Urothelium cell line (cell line): ENCODE measurements at regions not wholly inside any gene's neighbourhood (a gene's known extent, or its start where the extent isn't known, plus 50 kb on each side); places are given as distances from the start of the nearest gene placed in this dataset.
"Not testable (repeated sequence)": the region's sequence is repeated elsewhere in the genome, so short reads cannot be mapped to it uniquely, and the experiment has no call there.

Source experiments
- DNase-seq: peaks from one replicate; pipeline ENCODE4 v3.0.0; 2011; ENCODE audit warnings: low spot score, mixed read lengths
- FAIRE-seq: peaks from 2 replicates; lab custom pipeline; 2011; peaks lifted over from hg19 to GRCh38; lab: Jason Lieb, UNC

DNA sequence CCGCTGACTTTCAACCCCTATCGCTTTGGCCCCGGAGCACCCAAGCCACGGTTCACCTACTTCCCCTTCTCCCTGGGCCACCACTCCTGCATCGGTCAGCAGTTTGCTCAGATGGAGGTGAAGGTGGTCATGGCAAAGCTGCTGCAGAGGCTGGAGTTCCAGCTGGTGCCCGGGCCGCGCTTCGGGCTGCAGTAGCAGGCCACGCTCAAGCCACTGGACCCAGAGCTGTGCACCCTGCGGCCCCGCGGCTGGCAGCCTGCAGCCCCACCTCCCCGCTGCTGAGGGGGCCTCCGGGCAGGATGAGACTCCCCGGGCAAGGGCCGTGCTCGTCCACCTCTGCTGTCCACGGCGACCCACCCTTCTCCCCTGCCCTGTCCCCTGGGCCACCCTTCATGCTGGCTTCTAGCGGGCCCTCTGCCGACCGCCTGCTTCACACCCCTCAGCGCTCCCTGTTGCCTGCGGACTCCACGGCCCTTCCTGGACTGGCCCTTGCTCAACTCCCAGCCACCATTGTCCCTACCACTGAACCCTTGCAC lies 92.2 kb upstream of the TRABD2B start:
- FAIRE-seq: no peak
- no peak for DNase-seq

GRCh38 chr1:48084826-48085225 lies 87.6 kb upstream of the TRABD2B start:
- no peak for DNase-seq
- FAIRE-seq: no peak

DNA sequence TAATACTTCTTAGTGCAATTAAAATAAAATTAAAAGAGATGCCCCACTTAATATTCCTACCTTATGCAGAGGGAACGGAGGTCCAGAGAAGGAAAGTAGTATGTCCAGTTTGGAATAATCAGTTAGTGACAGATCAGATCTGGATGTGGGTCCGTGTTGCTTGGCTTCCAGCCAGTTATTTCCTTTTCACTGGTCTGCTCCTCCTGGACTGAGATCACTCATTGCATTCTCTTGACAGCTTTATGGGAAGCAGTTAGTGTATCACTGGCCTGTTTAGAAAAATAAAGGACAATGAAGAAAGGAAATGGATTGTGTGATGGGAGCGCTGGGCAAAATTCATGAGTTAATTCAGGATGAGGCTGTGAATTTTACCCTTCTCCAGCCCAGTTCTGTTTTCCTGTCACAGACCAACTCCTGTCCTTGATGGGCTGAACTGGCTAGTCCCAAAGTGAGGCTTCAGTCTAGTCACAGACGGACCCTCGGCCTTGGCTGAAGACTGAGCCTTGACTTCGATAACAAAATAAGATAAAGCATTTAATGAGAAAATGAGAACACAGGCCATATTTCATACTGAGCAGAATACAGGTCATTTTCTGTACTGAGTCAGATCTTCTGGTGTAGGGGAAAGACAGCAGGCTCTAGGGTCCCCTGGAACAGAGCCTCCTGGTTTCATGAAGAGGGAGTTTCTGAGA lies 85.2 kb upstream of the TRABD2B start:
- FAIRE-seq: no peak
- DNase-seq: no peak

- FAIRE-seq (no peak), DNase-seq (no peak)
Observed at GRCh38 chr1:48080331-48081255, 83.4 kb upstream of the TRABD2B start.

DNA sequence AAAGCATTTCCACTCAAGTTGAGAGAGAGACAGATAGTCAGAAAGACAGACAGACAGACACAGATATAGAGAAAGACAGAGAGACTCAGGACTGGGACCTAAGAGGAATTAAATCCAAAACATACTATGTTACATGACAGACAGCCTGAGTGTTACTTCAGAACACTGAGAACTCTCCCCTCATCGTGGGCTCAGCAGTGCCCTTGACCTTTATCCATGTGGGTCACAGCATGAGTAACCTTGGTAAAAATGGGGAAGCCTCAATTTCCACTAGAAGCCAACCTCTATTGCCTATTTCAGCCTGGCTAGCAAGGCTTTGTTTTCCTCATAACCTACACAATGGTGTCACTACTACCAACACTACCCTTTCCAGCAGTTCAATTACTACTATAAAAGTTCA lies 81.9 kb upstream of the TRABD2B start:
- DNase-seq (no peak), FAIRE-seq (no peak)

DNA sequence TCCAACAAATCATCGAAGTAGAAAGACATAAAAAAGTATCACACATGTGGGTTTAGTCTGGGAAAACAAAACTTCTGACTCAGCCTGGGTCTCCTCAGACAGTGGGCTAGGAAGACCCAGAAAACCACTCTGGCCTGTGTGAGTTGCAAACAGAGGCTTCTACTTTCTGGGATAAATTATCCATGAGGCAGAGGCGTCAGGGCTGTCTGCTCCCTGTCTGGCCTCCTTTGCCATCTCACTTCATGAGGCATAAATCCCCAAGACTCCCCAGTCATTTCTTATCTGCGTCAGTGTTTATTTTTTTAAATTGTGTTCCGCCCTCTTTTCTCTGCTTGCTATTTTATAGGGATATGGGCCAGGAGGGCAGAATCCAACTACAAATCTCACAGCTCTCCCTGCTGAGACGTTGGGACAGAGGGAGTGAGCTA lies 80.6 kb upstream of the TRABD2B start:
- no peak for FAIRE-seq

GRCh38 chr1:48076017-48076416 lies 78.8 kb upstream of the TRABD2B start:
- no peak for FAIRE-seq
- DNase-seq: no peak

More for the DNA sequence above, 80.6 kb upstream of the TRABD2B start:
- DNase-seq: no peak

DNA sequence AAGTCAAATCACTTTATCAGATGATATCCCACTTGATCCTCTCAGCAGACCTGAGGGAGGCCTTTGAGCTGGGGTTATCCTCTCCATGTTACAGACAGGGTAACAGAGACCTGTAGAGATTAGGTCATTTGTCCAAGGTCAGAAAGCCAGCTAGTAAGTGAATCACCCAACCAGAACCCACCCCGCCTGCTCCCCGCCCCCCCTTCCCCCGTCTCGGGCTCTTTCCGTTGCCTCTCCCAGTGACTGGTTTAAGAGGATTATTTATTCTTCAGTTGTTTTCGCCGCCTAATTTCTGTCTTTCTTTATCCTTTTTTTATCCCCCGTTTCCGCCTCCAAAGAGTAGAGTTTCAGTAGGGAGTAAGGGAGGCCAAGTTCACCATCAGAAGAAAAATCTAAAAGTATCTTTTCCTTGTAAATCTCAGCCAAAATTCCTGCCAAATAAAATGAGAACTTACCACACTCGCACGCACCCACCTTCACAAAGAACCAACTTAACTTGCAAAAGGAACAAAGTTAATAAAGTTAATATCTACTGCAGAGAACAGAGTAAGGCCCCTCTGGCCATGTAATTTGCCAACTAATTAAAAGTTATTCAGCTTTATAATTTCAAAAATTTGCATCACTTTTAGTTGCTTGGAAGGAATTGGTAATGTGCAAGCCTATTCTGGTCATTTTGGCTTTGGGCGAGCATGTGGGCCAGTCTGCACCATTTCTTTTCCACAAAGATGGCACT lies 76.8 kb upstream of the TRABD2B start:
- FAIRE-seq: no peak
- DNase-seq: no peak

DNA sequence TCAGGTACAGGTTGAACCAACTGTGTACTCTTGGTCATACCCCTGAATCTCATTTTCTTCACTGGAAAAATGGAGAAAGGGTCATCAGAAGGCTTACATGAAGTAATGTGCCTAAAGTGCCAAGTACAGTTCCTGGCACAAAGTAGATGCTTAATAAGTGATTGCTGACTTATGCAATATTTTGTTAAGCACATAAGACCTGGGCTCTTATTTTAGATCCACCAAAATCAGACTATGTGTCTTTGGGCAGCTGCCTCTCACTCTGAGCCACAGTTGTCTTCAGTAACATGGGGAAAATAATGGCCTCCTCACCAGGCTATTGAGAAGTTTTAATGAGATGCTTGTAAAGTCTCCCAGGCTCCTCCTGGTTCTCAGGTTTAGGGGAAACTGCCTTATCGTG lies 74.3 kb upstream of the TRABD2B start:
- no peak for DNase-seq
- no peak for FAIRE-seq

GRCh38 chr1:48070396-48070750 lies 73.2 kb upstream of the TRABD2B start:
- DNase-seq (no peak), FAIRE-seq (no peak)

GRCh38 chr1:48069662-48070395 lies 72.6 kb upstream of the TRABD2B start:
- DNase-seq (peak; percentile 56), FAIRE-seq (no peak)

DNA sequence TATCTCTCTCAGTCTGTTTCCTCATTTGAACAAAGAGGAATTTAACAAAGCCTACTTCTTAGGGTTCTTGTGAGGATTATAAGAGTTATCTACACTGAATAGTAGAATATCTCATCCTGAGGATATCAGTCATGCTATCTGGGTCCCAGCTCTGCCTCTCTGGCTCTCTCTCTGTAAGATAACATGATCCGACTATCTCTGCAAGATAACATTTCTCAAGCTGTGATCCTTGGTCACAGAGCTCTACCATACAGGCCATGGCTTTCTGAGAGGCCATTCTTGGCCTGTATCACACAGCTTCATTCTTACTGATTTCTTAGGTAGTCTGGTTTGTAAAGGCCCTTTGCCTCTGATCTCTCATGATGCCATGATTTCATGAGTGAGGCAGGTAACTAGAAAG lies 71.0 kb upstream of the TRABD2B start:
- no peak for FAIRE-seq

DNA sequence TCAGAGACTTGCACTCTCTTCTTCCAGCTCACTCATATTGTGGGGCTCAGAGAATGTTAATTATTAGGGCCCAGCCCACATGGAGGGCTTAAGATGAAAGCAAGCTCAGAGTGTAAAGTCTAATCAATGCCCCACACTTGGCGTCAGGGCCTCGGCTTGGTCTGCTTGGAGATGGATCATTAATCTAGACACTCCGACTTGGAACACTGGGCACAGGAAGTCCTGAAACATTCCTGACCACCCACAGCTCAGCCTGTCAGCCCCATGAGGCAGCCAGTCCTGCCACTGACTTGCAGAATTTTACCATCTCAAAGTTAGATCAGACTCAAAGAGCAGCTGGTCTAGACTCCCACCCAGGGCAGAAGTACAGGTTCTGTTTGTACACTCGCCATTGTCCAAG lies 69.8 kb upstream of the TRABD2B start:
- FAIRE-seq (no peak), DNase-seq (no peak)

More for the DNA sequence above, 71.0 kb upstream of the TRABD2B start:
- no peak for DNase-seq

- FAIRE-seq: peak; percentile 93
- DNase-seq: not testable (repeated sequence)
Observed at GRCh38 chr1:48064693-48065092, 67.5 kb upstream of the TRABD2B start.

- DNase-seq: no peak
- FAIRE-seq: no peak
Observed at GRCh38 chr1:48062353-48062752, 65.2 kb upstream of the TRABD2B start.

DNA sequence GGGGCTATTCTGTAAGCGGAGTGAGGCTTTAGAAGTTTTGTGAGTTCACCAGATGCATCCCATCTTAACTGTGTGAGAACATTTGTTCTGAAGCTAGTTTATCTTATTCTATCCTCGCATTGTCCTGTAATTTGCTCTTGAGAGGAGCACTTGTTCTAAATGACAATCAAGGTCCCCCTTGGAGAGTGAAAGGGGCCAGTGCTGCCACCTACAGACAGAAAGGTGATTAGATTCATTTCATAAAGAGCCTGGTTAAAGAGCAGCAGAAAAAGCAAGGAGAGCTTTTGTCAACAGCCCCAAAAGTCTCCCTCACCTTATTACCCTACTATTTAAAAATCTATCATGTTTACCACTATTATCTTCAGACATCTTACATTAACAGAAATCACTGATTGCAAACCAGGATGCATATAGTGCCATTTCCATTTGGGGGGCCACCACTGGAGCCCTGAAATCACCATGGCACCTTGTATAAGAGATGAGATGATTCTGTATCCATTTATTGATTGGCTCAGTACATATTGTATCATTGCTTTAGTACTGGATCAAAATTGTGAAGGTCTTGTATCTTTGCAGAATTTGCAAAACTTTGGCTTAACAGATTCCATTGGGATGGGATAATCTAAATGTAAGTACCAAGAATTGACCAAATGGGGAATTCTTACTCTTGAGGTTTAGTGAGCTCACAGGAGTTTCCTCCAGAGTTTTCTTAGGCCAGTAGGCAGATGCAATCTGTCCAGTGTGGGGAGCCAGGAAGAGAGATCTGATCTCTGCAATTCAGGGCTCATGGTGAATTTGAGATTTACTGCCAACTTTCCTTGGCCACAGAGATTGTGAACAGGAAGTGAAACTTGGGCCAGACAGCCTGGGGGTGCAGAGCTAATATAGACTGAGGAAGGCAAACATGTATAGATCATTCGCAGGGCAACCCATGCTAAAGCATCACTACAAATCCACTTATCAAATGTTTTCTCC lies 64.3 kb upstream of the TRABD2B start:
- DNase-seq: no peak
- no peak for FAIRE-seq

GRCh38 chr1:48059289-48059688 lies 62.1 kb upstream of the TRABD2B start:
- DNase-seq (no peak), FAIRE-seq (no peak)

GRCh38 chr1:48058135-48059025 lies 61.2 kb upstream of the TRABD2B start:
- FAIRE-seq (no peak), DNase-seq (no peak)
